Uterus (tissue), 2 donors: ENCODE measurements at regions not wholly inside any gene's neighbourhood (a gene's known extent, or its start where the extent isn't known, plus 50 kb on each side); places are given as distances from the start of the nearest gene placed in this dataset.

Experiments used
- POLR2A ChIP-seq, 2 donors: fragments of 450-650 bp; IDR thresholded peaks; one replicate each; pipeline ENCODE4 v1.6.1; 2016; ENCODE audit warnings: antibody characterized with exemption in 2 of 2, mild to moderate bottlenecking in 1 of 2, moderate library complexity in 1 of 2
- TF ChIP-seq, protein P1 (sequence below), 4 experiments: fragments of 200-600 bp in 2 of 4; fragments of 450-650 bp in 2 of 4; sonication (generic) in 2 of 4; IDR thresholded peaks; one replicate each; pipeline ENCODE4 v1.5.1; 2016 to 2019; ENCODE audit warnings: antibody characterized with exemption in 4 of 4, mild to moderate bottlenecking in 2 of 4, moderate library complexity in 1 of 4

DNA sequence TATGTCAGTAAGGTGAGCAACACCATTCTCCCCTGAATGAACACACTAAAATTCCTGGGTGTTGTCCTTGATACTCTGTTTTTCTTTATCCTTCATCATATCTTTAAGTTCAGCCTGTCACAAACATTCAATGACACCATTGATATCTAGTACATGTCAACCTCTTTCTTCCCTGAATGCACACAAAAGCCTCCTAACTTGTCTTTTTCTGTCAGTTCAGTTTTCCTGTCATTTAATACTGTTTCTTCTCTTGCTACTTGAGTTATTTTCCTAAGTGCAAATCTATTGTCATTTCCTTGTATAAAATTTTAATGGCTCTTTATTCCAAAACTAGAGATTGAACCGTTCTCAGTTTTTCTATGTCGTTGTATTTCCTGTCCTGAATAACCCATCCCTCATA lies 1107.6 kb upstream of the SLC39A10 start:
- TF ChIP-seq, protein P1, sequence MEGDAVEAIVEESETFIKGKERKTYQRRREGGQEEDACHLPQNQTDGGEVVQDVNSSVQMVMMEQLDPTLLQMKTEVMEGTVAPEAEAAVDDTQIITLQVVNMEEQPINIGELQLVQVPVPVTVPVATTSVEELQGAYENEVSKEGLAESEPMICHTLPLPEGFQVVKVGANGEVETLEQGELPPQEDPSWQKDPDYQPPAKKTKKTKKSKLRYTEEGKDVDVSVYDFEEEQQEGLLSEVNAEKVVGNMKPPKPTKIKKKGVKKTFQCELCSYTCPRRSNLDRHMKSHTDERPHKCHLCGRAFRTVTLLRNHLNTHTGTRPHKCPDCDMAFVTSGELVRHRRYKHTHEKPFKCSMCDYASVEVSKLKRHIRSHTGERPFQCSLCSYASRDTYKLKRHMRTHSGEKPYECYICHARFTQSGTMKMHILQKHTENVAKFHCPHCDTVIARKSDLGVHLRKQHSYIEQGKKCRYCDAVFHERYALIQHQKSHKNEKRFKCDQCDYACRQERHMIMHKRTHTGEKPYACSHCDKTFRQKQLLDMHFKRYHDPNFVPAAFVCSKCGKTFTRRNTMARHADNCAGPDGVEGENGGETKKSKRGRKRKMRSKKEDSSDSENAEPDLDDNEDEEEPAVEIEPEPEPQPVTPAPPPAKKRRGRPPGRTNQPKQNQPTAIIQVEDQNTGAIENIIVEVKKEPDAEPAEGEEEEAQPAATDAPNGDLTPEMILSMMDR (IDR thresholded peaks at IDR 0.05), result no peak
- TF ChIP-seq POLR2A (IDR thresholded peaks at IDR 0.05), result no peak
